Hepatocyte (in vitro differentiated cells): ENCODE measurements at regions not wholly inside any gene's neighbourhood (a gene's known extent, or its start where the extent isn't known, plus 50 kb on each side); places are given as distances from the start of the nearest gene placed in this dataset.

Experiments used
- CTCF ChIP-seq: fragments of 200-600 bp; sonication (generic); IDR thresholded peaks from 2 replicates; pipeline ENCODE4 v1.5.1; 2016; ENCODE audit warnings: antibody characterized with exemption, mild to moderate bottlenecking; ENCODE audit not compliant: poor library complexity
- EZH2 ChIP-seq: fragments of 200-600 bp; sonication (generic); IDR thresholded peaks from 2 replicates; pipeline ENCODE4 v1.6.1; 2016; ENCODE audit warnings: antibody characterized with exemption, mild to moderate bottlenecking, borderline replicate concordance
- EZH2phosphoT487 ChIP-seq: fragments of 200-600 bp; sonication (generic); IDR thresholded peaks from one replicate; pipeline ENCODE4 v1.6.1; 2018; ENCODE audit warnings: antibody characterized with exemption, mild to moderate bottlenecking, low read depth, moderate library complexity; ENCODE audit not compliant: unreplicated experiment, severe bottlenecking

GRCh38 chr7:41869997-41870396, 167.1 kb upstream of the INHBA start:
- TF ChIP-seq CTCF (no peak), EZH2 (no peak), EZH2phosphoT487 (no peak)
